IPS-15b (cell line): ENCODE measurements at regions not wholly inside any gene's neighbourhood (a gene's known extent, or its start where the extent isn't known, plus 50 kb on each side); places are given as distances from the start of the nearest gene placed in this dataset.

Experiments
- H3K27me3 ChIP-seq: one replicate; pipeline ENCODE4 v1.6.1; 2013; ENCODE audit warnings: low read length; ENCODE audit not compliant: control insufficient read depth, insufficient read depth
- H3K36me3 ChIP-seq: one replicate; pipeline ENCODE4 v1.6.1; 2013; ENCODE audit warnings: low read length; ENCODE audit not compliant: control insufficient read depth, insufficient read depth
- H3K4me1 ChIP-seq: one replicate; pipeline ENCODE4 v1.6.1; 2013; ENCODE audit warnings: mild to moderate bottlenecking, low read length; ENCODE audit not compliant: control insufficient read depth, insufficient read depth
- H3K4me3 ChIP-seq: one replicate; pipeline ENCODE4 v1.5.1; 2013; ENCODE audit warnings: low read depth, low read length
- H3K9ac ChIP-seq: one replicate; pipeline ENCODE4 v1.6.1; 2013; ENCODE audit warnings: low read depth, mild to moderate bottlenecking, low read length
- H3K9me3 ChIP-seq: one replicate; pipeline ENCODE4 v1.6.1; 2013; ENCODE audit warnings: mild to moderate bottlenecking, low read length; ENCODE audit not compliant: control insufficient read depth, insufficient read depth

GRCh38 chr1:36567601-36568341, 85.1 kb upstream of the CSF3R start:
- Histone ChIP-seq H3K27me3 (no peaks in the 10 kb centered on the region), H3K9me3 (no peaks in the 10 kb centered on the region), H3K36me3 (no peaks in the 10 kb centered on the region), H3K4me3 (no peak overlapping the region), H3K9ac (no peak overlapping the region), H3K4me1 (no peaks in the 10 kb centered on the region)

DNA sequence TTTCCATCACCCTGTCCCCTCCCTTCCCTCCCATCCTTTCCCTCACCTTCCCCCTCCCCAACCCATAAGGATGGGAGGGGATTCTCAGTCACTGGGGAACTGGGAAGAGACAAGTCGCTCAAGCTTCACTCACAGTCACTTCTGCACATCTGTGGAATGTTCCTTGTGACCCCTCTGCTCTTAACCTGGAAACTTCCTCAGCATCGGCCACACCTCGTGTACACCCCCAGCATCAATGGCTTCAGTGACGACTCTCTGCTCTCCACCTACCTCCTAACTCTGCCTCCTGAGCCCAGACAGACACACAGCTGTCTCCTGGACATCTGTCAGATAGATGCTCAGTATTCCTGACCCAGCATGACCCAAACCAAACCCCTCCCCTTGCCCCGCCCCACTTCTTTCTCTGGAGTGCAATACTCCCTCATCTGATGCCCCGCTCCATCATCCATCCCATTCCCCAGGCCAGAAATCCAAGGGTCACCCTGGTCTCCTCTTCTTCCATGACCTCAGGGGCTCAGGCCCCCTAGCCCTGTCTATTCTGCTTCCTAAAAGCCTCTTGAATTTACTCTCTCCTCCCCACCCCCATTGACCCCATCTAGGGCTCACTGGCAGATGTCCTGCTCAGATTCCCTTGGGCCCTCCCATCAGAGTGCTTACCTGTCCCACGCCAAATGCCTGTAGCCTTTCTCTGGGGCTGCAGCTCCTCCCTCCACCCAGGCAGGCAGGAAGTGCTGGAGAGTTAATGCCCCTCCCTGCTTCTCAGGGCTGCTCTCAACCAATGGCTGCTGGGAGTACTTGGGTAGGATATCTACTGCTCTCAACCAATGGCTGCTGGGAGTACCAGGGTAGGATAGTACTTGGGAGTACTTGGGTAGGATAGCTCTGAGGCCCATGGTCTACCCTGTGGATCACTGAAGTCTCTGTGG, 83.1 kb upstream of the CSF3R start:
- Histone ChIP-seq H3K36me3 (no peaks in the 10 kb centered on the region), H3K4me1 (no peaks in the 10 kb centered on the region), H3K9ac (no peak overlapping the region), H3K4me3 (no peak overlapping the region), H3K9me3 (no peaks in the 10 kb centered on the region), H3K27me3 (no peaks in the 10 kb centered on the region)

GRCh38 chr1:36562181-36562685, 79.5 kb upstream of the CSF3R start:
- Histone ChIP-seq H3K27me3 (no peaks in the 10 kb centered on the region), H3K9ac (no peak overlapping the region)

DNA sequence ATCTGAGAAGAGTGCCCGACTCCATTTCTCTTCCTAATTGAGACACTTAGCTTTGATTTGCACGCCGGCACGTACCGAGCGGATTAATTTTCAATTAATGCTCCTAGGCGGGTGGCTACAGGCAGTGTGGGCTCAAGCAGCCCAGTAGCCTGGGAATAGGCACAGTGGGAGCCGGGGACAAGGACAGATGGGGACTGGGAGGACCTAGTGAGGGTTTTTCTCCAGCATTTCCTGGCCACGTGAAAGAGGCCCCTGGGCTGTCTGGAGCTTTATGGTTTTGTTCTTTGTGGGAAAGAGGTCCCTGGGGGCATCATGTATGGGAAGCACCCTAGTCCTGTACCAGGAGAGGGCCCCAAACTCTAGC, 78.6 kb upstream of the CSF3R start:
- Histone ChIP-seq H3K4me1 (no peaks in the 10 kb centered on the region), H3K9ac (no peak overlapping the region), H3K4me3 (no peak overlapping the region), H3K9me3 (no peaks in the 10 kb centered on the region), H3K27me3 (no peaks in the 10 kb centered on the region), H3K36me3 (no peaks in the 10 kb centered on the region)

More at GRCh38 chr1:36562181-36562685, 79.5 kb upstream of the CSF3R start:
- no peaks in the 10 kb centered on the region for H3K36me3 ChIP-seq
- no peaks in the 10 kb centered on the region for H3K4me1 ChIP-seq
- no peak overlapping the region for H3K4me3 ChIP-seq
- H3K9me3 ChIP-seq: no peaks in the 10 kb centered on the region

DNA sequence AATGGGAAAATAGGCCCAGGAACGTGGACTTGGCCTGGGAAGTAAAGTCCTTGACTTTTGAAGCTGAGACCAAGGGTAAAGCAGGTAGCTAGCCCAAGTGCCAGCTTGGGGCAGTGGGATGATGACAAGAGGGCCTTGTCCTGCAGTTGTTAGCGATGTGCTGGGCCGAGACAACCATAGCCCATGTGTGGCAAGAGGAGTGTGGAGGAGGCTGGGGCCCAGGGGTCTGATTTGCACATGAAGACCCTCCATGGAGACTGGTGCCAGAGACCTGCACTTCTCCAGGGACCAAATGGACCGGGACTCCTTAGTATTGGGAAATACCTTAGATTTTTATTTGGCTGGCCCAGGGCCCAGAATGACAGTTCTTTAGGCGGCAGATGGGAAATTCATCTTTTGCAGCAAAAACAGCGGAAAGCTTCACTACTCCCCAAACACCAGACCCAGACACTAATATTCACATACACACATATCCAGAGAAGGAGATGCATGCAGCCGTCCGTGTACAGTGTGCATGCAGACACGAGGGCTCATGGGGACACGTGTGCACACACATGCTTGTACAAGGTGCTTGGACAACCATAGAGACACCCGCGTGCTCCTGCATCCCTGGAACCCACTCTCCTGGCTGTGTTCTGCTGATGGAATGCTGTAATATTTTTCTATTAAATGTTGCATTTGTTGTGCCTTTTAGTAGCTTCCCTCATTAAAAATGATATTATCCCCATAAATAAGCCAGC, 78.1 kb upstream of the CSF3R start:
- H3K9me3 ChIP-seq: no peaks in the 10 kb centered on the region
- no peaks in the 10 kb centered on the region for H3K36me3 ChIP-seq
- no peaks in the 10 kb centered on the region for H3K27me3 ChIP-seq

DNA sequence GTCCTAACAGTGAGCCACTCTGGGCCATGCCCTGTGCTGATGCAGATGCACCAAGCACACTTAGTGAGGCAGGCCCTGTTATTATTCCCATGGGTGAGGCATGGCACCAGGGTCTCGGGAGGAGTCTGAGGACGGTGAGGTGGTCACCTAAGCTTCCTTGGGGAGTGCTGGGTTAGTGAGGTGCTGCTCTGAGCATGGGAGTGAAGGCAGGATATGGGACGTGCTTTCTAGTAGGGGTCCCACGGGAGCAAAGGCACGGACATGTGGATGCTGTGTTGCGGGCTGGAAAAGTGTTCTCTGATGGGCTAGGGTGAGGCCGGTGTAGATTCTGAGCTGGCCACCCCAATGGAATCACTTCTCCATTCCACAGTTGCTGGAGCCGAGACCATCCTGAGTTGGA, 77.5 kb upstream of the CSF3R start:
- H3K9me3 ChIP-seq: no peaks in the 10 kb centered on the region
- no peaks in the 10 kb centered on the region for H3K4me1 ChIP-seq
- H3K27me3 ChIP-seq: peaks cover 2% of the 10 kb centered on the region
- H3K9ac ChIP-seq: no peak overlapping the region
- no peak overlapping the region for H3K4me3 ChIP-seq
- H3K36me3 ChIP-seq: no peaks in the 10 kb centered on the region

More for the DNA sequence above, 78.1 kb upstream of the CSF3R start:
- H3K4me1 ChIP-seq: no peaks in the 10 kb centered on the region
- no peak overlapping the region for H3K9ac ChIP-seq
- no peak overlapping the region for H3K4me3 ChIP-seq

GRCh38 chr1:36559061-36559460, 76.3 kb upstream of the CSF3R start:
- Histone ChIP-seq H3K36me3 (no peaks in the 10 kb centered on the region), H3K4me1 (no peaks in the 10 kb centered on the region), H3K9ac (no peak overlapping the region), H3K9me3 (no peaks in the 10 kb centered on the region), H3K4me3 (no peak overlapping the region), H3K27me3 (peaks cover 5% of the 10 kb centered on the region)

GRCh38 chr1:36557041-36558000, 74.6 kb upstream of the CSF3R start:
- Histone ChIP-seq H3K27me3 (peaks cover 19% of the 10 kb centered on the region), H3K9ac (no peak overlapping the region), H3K9me3 (no peaks in the 10 kb centered on the region), H3K4me1 (no peaks in the 10 kb centered on the region), H3K4me3 (no peak overlapping the region), H3K36me3 (no peaks in the 10 kb centered on the region)

GRCh38 chr1:36555041-36555440, 72.3 kb upstream of the CSF3R start:
- H3K4me3 ChIP-seq: no peak overlapping the region
- no peaks in the 10 kb centered on the region for H3K36me3 ChIP-seq
- no peaks in the 10 kb centered on the region for H3K4me1 ChIP-seq
- H3K9ac ChIP-seq: no peak overlapping the region
- no peaks in the 10 kb centered on the region for H3K9me3 ChIP-seq
- peaks cover 20% of the 10 kb centered on the region for H3K27me3 ChIP-seq

DNA sequence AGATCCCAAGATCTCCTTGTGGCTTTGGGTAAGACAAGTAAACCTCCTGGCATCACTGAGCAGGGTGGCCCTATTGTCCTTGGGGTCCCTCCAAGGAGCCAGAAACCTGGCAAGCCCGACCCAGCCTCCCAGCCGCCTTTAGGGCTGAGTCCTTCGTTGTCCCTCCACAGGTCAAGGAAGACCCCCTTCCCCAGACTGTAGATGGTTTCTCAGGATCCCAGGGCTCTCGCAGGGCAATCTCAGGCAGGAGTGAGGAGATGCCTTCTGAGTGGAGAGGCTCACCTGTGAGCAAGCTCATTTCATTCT, 71.6 kb upstream of the CSF3R start:
- Histone ChIP-seq H3K9me3 (no peaks in the 10 kb centered on the region), H3K4me3 (no peak overlapping the region), H3K27me3 (peaks cover 20% of the 10 kb centered on the region), H3K9ac (no peak overlapping the region), H3K36me3 (no peaks in the 10 kb centered on the region), H3K4me1 (no peaks in the 10 kb centered on the region)
